HG03521 (cell line): ENCODE measurements at regions not wholly inside any gene's neighbourhood (a gene's known extent, or its start where the extent isn't known, plus 50 kb on each side); places are given as distances from the start of the nearest gene placed in this dataset.

ENCODE experiments used
- ATAC-seq: cut with Tn5 transposase; IDR thresholded peaks from one replicate; pipeline ENCODE4 v1.9.1; 2021; ENCODE audit warnings: mild to moderate bottlenecking, moderate library complexity; ENCODE audit not compliant: unreplicated experiment

DNA sequence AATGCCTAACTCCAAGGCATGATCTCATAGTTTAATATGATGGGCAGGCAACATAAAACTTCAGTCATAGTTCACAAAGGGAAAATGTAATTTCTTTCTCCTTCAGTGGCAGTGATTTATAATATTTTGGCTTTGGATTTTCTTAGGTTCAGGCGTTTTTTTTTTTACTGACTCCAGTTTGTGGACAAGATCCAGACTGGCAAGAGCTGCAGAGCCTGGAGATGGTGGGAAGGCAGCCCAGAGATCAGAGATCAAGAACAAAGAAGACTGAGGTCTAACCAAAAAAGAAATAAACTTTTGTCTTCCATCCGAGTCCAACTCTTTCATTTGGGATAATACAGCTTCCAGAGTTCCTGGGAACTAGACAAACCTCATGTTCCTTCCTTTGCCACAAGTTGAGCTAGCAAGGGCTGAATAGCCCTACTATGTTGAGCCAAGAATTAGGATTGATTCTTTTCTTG, 215.3 kb upstream of the SETBP1 start:
- no peak for ATAC-seq

GRCh38 chr18:44466997-44467396, 213.7 kb upstream of the SETBP1 start:
- ATAC-seq, result no peak

- ATAC-seq, result no peak
These were observed 213.0 kb upstream of the SETBP1 start for GRCh38 chr18:44467718-44468117.

- ATAC-seq, result no peak
These were observed 207.2 kb upstream of the SETBP1 start for GRCh38 chr18:44473394-44474066.

GRCh38 chr18:44474067-44474411, 206.6 kb upstream of the SETBP1 start:
- ATAC-seq, result no peak

DNA sequence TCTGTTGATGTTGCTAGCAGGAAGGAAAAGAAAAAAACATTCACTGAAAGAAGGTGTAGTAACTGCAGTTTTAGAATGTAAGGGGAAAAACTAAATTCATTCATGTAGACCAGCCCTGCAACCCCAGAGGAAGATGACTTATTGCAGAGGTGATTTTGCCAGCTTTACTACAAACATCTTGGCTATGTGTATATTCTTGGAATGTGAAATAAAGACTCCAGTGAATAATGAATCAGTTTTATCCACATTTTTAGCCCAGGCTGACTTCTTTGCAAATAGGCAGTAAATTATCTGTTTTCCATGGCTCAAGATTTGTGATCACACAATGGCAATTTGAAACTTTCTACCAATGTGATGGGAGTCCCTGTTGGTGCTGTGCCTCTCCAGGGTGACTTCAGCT, 206.1 kb upstream of the SETBP1 start:
- ATAC-seq, result no peak

DNA sequence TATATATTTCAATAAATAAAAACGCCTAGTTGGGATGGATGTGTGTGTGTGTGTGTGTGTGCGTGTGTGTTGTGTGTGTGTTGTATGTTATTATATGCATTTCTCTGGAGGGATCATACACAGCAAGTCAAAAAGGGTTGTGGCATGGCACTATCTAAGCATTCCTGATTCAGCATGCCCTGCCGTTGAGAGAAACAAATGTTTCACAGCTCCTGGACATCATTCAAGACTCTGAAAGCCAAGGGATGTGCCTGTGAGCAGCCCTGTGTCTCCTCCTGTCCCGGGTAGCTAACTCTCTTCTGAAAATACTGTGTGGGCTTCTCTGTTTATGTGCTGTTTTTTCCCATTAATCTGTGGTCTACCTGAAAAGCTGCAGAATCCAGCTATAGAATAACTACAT, 197.9 kb upstream of the SETBP1 start:
- no peak for ATAC-seq

DNA sequence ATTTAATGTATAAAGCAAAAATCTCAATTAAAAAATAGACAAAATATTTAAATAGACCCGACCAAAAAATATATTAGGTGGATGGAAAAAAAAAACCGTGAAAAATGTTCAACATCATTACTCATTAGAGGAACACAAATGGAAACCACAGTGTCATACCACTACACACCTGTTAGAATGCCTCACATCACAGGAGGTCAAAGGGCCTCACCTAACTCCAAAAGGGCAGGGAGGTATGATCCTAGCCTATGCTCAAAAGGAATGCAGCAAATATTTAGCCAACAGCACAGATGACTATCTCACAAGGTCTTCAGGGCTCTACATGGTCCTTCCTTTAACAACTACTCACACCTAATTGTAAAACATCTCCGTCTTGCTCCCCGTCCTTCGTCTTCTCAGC, 185.5 kb upstream of the SETBP1 start:
- no peak for ATAC-seq

DNA sequence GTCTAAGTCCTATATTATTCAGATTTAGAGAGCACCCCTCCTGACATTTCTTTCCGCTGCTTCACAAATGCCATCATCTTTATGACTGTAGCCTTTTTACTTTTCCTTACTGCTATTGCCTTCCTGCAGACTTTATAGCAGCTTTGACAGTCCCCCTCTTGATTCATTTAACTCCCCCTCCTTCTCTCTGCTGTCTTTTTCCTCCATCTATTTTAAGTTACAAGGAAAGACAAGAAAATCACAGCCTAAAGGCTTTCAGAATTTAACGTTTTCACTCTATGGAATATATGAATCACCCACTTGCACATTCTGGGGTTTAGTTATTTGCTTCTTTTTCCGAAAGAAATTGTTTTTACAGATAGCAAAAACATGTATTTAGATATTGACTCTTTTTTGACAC, 183.4 kb upstream of the SETBP1 start:
- ATAC-seq, result no peak

DNA sequence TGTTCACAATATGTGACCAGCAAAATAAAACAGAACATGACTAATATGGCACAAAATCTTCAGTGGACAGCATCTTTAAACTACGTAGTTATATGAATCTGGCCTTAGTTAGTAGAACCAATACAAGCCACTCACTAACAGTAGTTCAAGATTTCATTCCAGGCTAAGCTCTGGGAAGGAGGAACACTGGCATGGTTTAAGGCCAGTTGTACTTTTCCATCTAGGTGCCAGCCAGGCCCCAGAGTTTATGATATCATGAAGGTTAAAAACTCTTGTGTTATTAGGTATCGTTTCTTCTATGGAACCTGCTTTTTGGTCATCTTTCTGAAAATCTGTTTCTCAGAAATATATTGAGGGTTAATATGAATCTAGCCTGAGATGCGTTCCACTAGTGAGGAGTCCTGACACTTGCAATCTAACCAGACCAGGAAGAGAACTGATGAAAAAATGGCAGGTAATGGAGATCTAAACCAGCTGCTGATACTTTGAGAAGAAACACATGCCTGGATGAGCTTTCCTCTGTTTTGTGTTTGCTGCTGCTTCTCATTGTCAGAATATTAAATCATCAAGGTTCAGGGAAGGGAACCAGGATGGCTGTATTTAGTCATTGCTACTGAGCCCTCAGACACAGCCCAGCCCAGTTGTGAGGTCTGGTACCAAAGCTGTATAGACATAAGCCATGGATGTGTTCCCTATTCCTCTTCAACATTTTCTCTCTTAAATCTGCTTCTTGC, 182.8 kb upstream of the SETBP1 start:
- ATAC-seq, result no peak

DNA sequence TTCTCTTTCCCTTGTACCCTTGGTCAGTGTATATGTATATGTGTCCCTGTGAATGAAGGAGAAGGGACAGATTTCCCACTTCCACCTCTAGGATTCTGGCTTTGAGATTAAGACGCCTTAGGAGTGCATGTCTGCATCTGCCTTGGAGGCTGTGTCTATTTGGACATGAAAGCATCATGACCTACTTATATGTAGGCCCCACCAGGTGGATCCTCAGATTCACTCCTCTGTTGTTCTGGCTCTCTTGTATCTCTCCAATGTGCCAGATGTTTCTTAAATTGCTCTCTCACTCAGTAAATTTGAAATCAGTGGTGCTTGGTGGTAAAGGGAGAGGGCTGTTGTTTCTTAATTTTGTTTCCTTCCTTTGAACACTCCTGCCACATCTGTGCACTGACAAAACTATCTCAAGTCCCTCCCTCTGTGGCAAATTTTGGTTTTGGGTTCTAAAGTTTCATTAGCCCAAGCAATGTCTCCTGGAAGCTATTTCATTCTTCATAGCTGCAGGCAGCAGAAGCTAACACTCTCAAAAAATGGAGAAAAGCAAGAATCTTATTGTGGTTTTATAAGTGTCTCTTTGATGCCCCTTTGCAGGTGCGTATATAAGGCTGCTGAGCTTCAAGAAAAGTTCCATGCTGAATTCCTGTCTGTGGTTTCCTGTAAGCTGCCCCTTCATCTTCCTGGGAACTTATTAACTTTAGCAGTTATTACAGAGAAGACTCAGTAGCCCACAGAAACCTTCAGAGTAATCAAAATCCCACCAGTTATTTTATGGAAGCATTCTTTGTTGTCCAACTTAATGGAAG, 179.7 kb upstream of the SETBP1 start:
- no peak for ATAC-seq

DNA sequence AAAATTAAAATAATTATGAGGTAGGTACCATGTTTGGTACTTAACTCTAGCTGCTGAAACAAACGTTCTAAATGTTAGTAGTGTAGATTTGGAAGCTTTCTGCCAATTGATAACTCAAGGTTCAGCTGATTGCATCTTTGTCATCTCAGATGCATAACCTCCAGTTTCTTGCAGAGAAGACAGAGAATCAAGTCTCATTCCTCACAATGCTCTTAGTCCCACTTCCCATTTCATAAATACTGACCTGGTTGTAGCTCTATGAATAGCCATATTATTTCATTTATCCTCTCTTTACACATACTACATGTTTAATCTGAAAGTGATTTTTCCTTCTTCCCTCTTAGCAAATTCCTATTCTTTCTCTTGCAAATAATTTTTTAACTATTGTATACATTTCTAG, 178.5 kb upstream of the SETBP1 start:
- no peak for ATAC-seq

GRCh38 chr18:44502790-44503189, 177.9 kb upstream of the SETBP1 start:
- no peak for ATAC-seq

DNA sequence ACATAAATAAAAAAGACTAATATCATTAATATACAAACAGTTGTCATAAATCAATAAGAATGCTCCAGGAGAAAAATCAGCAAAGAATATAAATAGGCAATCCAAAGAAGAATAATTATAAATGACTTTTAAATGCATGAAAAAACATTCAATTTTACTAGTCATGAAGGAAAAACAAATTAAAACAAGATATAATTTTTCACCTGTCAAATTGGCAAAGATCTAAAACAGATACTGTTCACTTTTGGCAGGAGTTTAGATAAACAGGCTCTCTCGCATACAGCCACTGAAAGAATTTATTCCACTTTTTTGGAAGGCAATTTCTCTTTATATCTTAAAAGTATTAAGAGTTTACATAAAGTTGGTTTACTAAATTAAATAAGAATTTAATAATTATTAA, 176.8 kb upstream of the SETBP1 start:
- no peak for ATAC-seq

GRCh38 chr18:44507729-44508325, 172.9 kb upstream of the SETBP1 start:
- ATAC-seq, result no peak

- ATAC-seq, result no peak
These were observed 172.2 kb upstream of the SETBP1 start for GRCh38 chr18:44508474-44508873.

DNA sequence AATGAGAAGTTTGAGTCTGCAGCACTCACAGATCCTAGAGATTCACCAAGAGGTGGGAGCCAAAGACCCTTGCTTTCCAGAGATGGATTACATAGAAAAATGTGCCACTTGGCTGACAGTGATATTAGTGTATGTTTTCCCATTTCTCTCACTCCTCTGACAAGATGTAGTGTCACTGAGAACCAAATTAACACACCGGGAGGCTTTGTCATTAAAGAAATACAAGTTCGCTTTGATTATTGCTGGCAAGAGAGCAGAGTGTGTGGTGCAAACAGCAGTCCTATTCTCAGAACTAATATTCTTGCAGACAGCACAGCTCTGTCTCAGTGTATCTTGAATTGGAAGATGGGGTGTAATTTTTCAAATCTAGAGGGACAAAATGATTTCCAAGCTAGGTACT, 171.6 kb upstream of the SETBP1 start:
- no peak for ATAC-seq

DNA sequence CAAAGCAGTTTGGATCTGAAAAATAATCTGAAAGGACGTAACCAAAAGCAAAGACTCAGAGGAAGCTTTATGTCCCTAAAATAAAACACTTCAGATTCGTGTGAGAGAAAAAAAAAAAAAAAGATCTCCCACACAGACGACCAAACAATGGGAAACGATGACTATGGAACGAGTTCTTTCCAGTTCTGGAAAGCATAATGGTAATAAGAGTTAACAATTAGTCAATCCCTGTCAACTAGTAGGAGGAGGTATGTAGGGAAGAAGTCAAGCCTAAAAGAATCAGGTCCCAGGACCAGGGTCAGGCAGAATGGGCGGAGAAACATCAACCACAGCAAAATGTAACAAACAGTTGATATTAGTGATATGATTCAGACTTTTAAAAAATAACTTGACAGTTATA, 170.3 kb upstream of the SETBP1 start:
- ATAC-seq, result no peak

DNA sequence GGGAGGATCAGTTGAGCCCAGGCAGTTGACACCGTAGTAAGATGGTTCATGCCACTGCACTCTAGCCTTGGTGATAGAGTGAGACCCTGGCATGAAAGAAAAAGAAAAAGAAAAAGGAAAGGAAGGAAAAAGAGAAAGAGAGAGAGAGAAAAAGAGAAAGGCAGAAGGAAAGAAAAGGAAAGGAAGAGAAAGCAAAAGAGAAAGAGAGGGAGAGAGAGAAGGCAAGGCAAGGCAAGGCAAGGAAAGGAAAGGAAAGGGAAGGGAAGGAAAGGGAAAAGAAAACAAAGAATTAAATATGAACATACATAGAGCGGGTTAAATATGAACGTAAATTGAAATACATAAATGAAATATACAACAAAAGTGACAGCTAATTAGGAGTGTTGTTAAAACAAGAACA, 167.5 kb upstream of the SETBP1 start:
- no peak for ATAC-seq

DNA sequence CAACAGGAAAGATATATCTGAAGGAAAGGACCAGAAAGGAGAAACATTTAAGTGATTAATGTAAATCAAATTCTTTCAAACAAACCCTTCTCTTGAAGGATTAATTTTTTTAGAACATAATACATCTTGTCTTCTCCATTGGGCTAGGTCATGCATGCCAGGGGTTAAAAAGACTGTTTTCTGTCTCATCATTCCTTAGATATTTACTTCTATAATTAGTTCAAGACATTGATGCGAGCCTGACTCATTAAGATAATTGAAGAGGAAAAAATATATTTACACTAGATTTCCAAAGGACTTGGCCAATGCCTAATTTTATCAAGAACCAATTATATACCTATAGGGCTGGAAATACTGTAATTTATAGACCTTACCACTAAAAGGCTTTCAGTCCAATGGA, 166.6 kb upstream of the SETBP1 start:
- no peak for ATAC-seq

- no peak for ATAC-seq
These were observed 165.9 kb upstream of the SETBP1 start for GRCh38 chr18:44514766-44515165.

DNA sequence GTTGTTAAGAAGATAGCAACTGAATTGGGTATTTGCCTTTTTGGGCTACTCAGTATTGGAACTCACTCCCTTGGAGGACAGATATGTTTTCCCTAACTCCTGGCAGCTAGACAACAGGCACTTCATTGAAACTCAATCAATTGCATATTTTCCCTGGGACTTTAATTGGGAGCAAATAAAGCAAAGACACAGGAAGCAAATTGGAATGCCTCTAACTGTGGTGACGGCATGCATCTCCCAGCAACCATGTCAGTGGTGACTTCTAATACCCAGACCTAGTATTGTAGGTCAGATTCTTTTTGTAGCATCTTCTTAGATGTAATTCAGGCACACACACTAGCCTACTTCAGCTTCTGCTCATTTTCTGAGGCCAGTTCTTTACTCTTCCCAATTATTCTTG, 164.2 kb upstream of the SETBP1 start:
- no peak for ATAC-seq
